ENCODE measurements at regions not wholly inside any gene's neighbourhood (a gene's known extent, or its start where the extent isn't known, plus 50 kb on each side); places are given as distances from the start of the nearest gene placed in this dataset.

- no peak for TF ChIP-seq YY1 (IDR thresholded peaks at IDR 0.05; ENCODE audit: insufficient read depth, insufficient read length)
- TF ChIP-seq SUZ12 (IDR thresholded peaks at IDR 0.05; ENCODE audit: extremely low read depth, insufficient read depth, insufficient read length), result no peak
Observed at GRCh38 chrX:131399678-131400428, 110.7 kb upstream of the IGSF1 start.
